Muscle of leg (tissue), 3 donors: ENCODE measurements at regions not wholly inside any gene's neighbourhood (a gene's known extent, or its start where the extent isn't known, plus 50 kb on each side); places are given as distances from the start of the nearest gene placed in this dataset.

Source experiments
- DNase-seq: peaks from one replicate; pipeline ENCODE4 v3.0.0; 2013
- H3K27ac ChIP-seq: one replicate; pipeline ENCODE4 v1.5.1; 2013; ENCODE audit warnings: mild to moderate bottlenecking, low read length, control low read depth
- H3K27me3 ChIP-seq: one replicate; pipeline ENCODE4 v1.6.1; 2013; ENCODE audit warnings: low read length; ENCODE audit not compliant: control insufficient read depth, insufficient read depth
- H3K36me3 ChIP-seq: one replicate; pipeline ENCODE4 v1.6.1; 2013; ENCODE audit warnings: low read length; ENCODE audit not compliant: control insufficient read depth, insufficient read depth
- H3K4me1 ChIP-seq: one replicate; pipeline ENCODE4 v1.6.1; 2013; ENCODE audit warnings: low read length; ENCODE audit not compliant: control insufficient read depth, insufficient read depth
- H3K4me3 ChIP-seq: one replicate; pipeline ENCODE4 v1.5.1; 2013; ENCODE audit warnings: low read length, control low read depth
- H3K9me3 ChIP-seq: replicated peaks from 2 replicates; pipeline ENCODE4 v1.6.1; 2013; ENCODE audit warnings: low read depth, low read length; ENCODE audit not compliant: control insufficient read depth
- WGBS: methylation state at CpG from one replicate; pipeline ENCODE4 v1.1.5; 2013; ENCODE audit warnings: missing lambda C conversion rate; ENCODE audit not compliant: insufficient coverage; 5-methylcytosine and 5-hydroxymethylcytosine counted together

DNA sequence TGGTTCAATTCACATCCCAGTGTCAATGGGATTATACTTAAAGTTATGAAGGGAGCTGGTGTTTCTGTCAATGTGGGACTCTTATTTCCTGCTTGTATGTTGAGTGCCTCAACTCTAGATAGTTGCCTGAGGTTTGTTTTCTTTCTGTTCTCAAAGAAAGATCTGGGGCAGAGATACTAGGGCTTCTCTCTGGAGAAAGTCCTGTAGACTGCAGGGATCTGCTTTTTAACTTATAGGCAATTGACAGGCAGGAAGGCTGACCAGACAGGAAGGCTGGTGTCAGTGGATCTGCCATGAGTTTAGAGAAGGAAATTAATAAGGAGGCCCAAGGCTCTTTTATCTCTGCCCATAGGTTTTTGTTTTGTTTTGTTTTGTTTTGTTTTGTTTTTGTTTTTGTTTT lies 64.0 kb upstream of the PRKX start:
- no peak for DNase-seq
- Histone ChIP-seq H3K9me3 (no peaks in the 10 kb centered on the region), H3K4me3 (no peak overlapping the region), H3K36me3 (no peaks in the 10 kb centered on the region), H3K27ac (no peak overlapping the region), H3K27me3 (peaks cover 9% of the 10 kb centered on the region), H3K4me1 (no peaks in the 10 kb centered on the region)

DNA sequence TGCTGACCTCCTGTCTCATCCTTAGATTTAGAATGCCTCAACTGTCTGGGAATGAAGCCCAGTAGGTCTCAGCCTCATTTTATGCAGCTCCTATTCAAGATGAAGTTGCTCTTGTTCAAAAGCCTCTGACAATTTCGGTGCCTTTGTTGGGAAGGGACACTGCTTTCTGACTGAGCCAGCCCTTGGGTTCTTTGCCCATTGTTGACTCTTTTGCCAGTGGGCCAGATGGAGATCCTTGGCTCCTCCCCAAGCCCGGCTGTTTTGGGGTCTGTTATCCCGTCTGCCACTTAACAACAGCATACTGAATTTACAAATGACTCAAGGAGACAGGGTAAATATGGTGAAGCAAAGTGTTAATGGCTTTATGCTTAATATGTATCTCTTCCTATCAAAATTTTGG lies 58.3 kb upstream of the PRKX start:
- peaks cover 2% of the 10 kb centered on the region for H3K27me3 ChIP-seq
- H3K4me3 ChIP-seq: no peak overlapping the region
- no peaks in the 10 kb centered on the region for H3K36me3 ChIP-seq
- 100% methylated on average over 1 of the region's 3 CpGs for WGBS
- DNase-seq: no peak
- H3K27ac ChIP-seq: no peak overlapping the region
- H3K4me1 ChIP-seq: no peaks in the 10 kb centered on the region
- no peaks in the 10 kb centered on the region for H3K9me3 ChIP-seq

DNA sequence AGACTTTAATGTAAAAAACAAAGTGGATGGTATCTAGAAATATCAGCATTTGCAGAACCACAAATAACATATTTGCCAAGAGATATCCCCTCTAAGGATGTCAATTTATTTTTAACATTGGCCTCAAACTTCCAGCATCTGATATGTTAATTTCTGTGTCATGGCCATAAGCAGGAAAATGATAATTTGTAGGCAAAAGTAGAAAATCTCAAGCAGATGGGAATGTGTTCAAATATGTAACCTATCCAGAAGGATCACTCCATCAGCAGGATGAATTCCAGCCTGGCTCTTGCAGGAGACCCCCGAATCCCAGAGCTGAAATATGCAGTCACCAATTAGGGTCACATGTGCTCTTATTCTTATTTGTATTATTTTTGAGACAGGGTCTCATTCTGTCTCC lies 55.4 kb upstream of the PRKX start:
- no CpG with 5 or more reads among the region's 1 CpG for WGBS

More for the DNA sequence above, 55.4 kb upstream of the PRKX start:
- no peak for DNase-seq
- Histone ChIP-seq H3K27me3 (peaks cover 2% of the 10 kb centered on the region), H3K27ac (no peak overlapping the region), H3K36me3 (no peaks in the 10 kb centered on the region), H3K9me3 (no peaks in the 10 kb centered on the region), H3K4me3 (no peak overlapping the region), H3K4me1 (no peaks in the 10 kb centered on the region)
